GM19452 (cell line): ENCODE measurements at regions not wholly inside any gene's neighbourhood (a gene's known extent, or its start where the extent isn't known, plus 50 kb on each side); places are given as distances from the start of the nearest gene placed in this dataset.

Experiments
- ATAC-seq: cut with Tn5 transposase; IDR thresholded peaks from one replicate; pipeline ENCODE4 v1.9.1; 2021; ENCODE audit not compliant: unreplicated experiment

DNA sequence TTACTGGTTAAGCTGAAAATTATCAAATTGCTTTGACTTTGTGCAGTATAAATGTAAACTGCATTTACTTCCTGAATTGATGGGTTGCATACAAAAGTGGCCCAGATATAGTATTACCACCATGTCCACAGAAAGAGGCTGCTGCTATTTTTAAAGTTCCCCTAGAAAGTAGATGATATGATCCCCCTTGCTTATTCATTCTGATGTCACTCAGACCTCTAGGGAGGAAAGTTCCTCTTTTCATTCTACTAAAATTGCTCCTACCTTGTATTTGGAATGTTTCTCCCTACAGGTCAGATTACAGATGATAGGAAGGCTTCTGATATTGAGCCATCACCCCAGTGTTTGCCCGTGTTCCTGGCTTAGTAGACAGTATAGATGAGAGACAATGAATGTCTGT lies 247.6 kb upstream of the TNP1 start:
- no peak for ATAC-seq

DNA sequence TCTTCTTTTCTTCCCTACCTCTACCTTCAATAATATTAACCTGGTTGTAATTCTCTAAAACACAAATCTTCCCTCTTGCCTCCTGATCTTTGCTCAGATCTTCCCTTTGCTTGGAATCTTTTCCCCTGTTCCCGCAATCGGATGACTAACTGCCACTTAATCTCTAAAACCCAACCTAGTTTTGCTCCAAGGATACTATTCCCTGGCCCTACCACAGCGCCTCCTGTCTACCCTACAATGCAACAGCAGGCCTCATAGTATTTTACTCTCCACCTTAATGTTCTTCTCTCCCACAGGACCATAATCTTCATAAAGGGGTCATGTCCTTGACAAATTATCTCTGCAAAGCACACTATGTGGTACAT lies 246.8 kb upstream of the TNP1 start:
- ATAC-seq, result no peak

DNA sequence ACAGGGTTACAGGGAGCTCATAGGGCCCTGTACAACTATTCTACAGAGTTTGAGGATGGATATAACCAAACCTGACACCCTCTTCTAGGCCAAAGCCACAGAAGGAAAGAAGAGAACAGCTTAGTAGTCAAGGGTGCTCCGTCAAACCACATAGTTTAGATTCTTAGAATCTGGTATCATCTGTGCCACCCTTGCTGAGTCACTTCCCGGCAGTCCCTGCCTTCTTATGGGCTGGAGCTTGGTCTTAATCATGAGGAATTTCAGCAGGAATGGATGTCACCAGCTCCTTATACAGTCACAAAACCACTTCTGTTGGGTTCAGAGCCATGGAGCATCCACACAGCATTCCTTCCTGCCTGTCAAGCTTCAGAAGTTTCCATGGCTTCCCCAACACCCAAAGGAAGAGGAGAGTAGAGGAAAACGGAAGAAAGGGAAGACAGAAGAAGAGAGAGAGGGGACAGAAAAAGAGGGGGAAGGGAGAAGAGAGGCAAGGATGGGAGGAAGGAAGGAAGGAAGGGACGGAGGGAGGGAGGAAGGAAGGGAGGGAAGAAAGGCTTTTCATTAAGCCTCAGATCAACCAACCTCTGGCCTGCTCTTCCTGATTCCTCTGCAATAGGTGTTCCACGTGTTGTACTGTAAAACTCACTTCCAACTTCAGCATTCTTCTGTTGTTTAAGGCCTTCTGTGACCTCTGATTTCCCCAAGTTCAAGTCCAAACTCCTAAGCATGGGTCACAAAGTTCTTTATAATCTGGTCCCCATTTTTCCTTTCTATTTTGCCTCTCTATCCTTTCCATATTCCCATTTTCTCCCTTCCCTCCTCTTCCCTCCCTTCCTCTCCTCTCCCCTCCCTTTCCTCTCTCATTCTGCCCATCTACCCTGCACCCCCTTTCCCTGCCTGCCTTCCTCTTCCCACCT lies 246.1 kb upstream of the TNP1 start:
- ATAC-seq, result no peak

DNA sequence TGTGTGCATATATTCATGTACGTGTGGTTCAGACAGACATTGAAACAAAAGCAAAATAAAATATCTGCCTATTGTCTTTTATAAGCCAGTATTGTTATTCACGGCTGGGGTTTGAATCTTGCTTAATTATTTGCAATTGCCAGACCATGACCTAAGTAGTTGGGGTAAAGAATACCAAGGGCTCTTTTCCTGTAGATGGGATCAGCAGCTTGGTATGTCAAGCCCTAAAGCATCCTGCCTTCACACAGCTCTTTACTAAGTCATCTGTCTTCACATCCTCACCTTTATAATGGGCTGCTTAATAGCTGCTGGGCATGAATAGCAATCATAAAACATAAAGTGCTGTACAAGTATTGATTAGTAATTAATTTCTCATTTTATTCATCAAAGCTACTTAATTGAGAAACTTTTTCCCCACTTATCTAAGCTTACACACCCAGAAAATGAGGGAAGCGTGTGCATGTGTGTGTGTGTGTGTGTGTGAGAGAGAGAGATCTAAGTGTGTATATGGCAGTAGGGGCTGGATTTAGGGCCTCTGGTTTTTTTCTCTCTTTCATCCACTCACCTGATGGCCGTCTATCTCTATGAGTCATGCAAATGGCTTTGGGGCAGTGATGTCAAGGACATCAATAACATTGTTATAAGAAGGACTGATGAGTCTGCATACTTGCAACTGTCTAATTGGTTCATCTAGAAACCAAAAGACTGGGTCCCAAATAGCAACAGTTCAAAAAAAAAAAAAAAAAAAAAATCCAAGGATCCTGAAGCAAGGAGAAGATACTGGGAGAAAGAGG lies 244.1 kb upstream of the TNP1 start:
- no peak for ATAC-seq

GRCh38 chr2:217102956-217103355 lies 243.1 kb upstream of the TNP1 start:
- ATAC-seq, result no peak

GRCh38 chr2:217101972-217102371 lies 242.1 kb upstream of the TNP1 start:
- peak; percentile 66 for ATAC-seq

DNA sequence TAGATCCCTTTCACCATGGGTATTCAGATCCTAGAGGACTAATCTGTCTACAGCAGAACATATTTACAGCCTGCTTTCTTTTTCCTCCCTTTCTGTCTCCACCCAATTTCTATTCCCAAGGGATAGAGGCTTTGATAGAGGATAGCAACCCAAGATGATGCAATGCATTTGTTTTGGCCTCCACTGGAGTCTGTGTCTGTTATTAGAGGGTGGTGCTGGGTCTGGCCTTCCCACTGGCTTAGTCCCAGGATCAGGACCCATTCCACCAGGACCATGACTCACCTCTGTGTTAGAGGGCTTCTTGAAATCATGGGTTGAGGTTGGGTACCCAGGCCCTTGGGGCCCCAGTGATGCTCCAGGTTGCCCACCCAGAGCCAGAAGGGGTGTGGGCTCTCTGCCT lies 239.7 kb upstream of the TNP1 start:
- ATAC-seq, result no peak

DNA sequence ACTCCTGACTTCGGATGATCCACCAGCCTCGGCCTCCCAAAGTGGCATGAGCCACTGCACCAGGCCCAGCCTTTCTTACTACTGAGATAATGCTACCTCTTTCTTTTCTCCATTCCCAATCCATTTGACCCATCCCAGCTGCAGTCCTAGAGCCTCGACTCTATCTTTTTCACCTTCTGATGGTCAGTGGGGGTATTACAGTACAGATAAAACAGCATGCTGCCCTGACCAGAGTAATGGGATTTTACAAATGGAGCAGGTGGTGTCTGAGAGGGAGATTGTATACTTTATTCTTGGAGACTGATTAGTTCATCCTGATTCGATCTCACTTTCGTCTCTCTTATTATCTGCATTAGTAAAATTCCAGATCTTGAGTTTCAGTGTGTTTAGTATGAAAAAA lies 238.6 kb upstream of the TNP1 start:
- no peak for ATAC-seq

DNA sequence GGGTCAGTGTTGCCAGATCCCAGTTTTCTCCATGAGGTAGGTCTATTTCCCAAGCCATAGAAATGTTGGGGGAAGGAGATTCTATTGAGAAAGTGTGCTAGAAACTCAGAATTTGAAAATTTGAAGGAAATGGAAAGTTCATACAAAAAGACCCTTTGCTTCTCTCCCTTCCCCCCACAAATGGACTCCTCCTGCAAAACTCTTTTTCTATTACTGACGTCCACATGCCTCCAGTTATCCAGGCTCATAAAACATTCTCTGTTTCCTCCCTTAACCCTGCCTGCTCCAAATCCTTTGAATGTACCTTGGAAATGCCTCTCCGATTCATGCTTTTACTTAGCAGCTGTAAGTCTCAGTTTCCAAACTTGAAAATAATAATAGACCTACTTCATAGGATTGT lies 237.5 kb upstream of the TNP1 start:
- ATAC-seq, result no peak

DNA sequence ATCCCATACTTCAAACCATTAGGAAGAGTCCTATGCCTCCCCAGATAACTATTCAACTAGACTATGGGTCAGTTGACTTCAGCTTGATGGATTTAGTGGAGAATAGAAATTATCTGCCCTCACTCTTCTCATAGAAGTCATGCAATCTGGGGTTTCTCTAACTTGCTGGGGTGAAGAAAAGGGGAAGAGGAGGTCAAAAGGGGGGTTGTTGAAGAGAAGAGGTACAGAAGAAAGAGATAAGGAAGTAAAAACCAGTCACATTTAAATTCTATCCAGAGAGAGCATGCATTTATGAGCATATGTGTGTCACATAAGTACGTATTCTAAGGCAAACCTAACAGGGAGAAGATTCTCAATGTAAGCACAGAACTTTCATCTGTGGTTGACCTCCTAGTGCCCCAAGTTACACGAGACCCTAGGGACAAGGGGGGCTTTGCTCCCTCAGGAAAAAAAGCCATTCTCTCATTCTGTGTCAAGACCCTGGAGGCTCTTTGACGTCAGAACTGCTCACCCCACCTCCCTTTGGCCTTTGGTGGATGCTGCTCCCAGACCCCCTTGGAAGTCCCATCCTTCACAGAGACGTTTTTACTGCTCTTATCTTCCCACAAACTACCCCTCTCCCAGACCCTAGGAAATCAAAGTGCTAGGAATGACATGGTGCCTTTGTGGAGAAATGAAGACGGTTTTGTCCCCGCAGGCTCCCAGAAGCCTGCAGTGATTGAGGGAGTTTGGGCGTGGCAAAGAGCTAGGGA lies 236.8 kb upstream of the TNP1 start:
- no peak for ATAC-seq

GRCh38 chr2:217095511-217096205 lies 235.8 kb upstream of the TNP1 start:
- ATAC-seq, result no peak

DNA sequence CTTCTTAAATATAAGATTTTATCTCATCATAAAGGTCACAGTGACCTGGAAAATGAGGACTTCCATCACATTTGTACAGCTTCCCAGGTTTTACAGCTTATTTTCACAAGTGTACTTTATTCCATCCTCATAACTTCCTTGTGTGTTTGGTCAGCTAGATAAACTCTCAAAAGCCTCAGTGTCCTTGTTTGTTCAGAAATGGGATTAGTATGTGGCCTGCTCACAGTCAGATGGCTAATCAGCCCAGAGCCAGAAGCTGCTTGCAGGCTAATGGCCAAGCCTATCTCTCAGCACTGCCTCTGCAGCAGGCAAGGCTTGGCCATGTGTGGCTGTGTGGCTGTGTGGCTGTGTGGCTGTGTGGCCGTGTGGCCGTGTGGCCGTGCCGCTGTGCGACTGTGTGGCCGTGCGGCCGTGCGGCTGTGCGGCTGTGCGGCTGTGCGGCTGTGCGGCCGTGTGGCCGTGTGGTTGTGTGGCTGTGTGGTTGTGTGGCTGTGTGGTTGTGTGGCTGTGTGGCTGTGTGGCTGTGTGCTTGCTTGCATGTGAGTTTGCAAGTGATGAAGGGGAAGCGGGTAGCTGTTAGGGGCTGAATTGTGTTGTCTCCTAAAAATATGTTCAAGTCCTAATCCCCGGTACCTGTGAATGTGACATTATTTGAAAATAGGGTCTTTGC lies 233.0 kb upstream of the TNP1 start:
- ATAC-seq, result no peak

- ATAC-seq, result no peak
Measured at GRCh38 chr2:217091531-217091930, 231.7 kb upstream of the TNP1 start.

GRCh38 chr2:217090884-217091283 lies 231.0 kb upstream of the TNP1 start:
- ATAC-seq, result no peak

GRCh38 chr2:217090024-217090473 lies 230.2 kb upstream of the TNP1 start:
- ATAC-seq, result peak; percentile 77

- ATAC-seq, result no peak
Measured at GRCh38 chr2:217086718-217087117, 226.9 kb upstream of the TNP1 start.

DNA sequence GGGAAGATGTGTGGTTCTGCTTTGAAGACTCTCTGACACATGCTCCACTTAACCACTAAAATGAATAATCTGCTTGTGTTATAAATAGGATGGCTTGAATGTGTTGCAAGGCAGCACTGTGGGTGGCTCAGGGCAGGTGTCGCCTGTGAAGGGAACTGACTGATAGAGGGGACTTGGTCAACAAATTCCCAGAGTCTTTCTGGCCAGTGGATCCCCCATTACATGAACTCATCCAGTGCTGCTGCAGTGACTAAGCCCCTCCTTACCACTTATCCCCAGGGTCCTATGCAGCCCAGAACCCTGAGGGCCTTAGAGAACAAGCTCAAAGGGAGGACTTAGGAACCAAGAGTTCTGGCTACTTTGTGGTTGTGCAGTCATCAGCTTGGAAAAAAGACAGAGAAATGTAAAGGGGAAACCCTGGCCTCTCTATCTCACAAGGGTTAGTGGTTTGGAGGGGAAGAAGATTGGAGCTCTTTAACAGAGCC lies 226.2 kb upstream of the TNP1 start:
- peak; percentile 33 for ATAC-seq

DNA sequence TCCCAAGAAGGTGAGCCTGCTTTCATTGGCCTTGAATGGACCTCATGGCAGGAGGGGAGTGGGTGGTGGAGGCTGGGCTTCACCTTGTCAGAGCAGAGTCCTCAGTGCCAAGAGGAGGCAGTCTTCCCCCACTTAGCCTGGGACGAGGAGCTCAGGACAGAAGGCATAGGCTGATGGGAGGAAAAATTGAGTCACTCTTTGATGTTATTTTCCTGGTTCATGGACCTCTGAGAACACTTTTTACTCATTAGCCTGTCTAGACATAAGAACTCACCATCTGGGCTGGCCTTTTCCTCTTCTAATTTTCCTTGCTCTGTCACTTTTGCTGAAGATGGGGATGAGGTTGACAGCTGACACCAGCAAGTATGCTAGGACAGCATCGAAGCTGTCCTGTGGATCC lies 225.7 kb upstream of the TNP1 start:
- ATAC-seq, result no peak

- ATAC-seq, result no peak
Measured at GRCh38 chr2:217081799-217082198, 221.9 kb upstream of the TNP1 start.

DNA sequence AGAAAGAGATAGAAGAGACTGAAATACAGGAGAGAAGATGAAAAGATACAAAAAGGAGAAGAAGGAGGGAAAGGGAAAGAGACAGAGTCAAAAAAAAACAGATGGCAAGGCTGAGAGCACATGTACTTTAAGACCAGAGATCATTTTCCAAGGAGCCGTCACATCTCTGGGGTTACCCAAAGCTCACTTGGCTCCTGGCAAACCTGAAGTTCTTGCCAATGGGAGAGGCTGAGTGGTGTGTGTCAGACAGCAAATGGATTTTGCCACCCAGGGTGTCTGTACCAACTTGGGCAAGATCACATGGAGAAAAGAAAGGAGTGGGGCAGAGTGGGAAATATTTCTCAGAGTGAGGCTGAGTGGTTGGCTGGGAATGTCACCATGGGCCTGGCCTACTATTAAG lies 219.3 kb upstream of the TNP1 start:
- no peak for ATAC-seq
